ENCODE measurements at regions not wholly inside any gene's neighbourhood (a gene's known extent, or its start where the extent isn't known, plus 50 kb on each side); places are given as distances from the start of the nearest gene placed in this dataset.

DNA sequence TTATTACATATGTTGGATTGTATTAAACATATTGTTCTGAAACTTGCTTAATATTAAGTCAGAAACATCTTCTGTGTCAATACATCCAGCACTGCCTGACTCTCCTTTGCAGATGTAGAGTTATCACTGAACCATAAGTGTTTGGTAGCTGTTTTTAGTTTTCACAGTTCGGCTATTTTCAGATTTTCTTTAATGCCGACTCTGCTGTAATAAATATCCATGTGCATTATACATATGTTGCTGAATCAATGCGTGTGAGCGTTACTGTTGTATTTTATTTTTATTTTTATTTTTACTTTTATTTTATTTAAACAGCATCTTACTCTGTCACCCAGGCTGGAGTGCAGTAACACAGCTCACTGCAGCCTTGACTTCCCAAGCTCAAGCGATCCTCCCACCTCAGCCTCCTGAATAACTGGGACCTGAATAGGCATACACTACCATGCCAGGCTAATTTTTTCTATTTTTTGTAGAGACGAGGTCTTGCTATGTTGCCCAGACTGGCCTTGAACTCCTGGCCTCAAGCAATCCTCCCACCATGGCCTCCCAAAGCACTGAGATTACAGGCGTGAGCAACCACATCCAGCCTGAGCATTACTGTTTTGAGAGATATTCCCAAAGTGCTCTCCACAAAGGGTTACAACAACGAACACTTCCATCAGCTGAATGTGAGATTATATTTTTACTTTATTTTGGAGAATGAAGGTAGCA lies 50.7 kb upstream of the NOCT start:
- no peak overlapping the region for H3K4me3 ChIP-seq (ENCODE audit: low read length)
- no peaks in the 10 kb centered on the region for H3K9me3 Mint-ChIP-seq
- POLR2A ChIA-PET: no interaction called here
- H3K27ac Mint-ChIP-seq: no peak overlapping the region
- H3K4me1 Mint-ChIP-seq: no peaks in the 10 kb centered on the region
- H3K36me3 Mint-ChIP-seq: no peaks in the 10 kb centered on the region
- H3K4me3 Mint-ChIP-seq: no peak overlapping the region
- no peaks in the 10 kb centered on the region for H3K4me1 ChIP-seq (ENCODE audit: insufficient read depth, low read length)
- H3K27me3 ChIP-seq (ENCODE audit: insufficient read depth, low read length, poor library complexity, severe bottlenecking): no peaks in the 10 kb centered on the region
- H3K27me3 Mint-ChIP-seq: no peaks in the 10 kb centered on the region
- H3K27ac ChIP-seq (ENCODE audit: low read depth, low read length): no peak overlapping the region
- no peak for DNase-seq
- H3K9me3 ChIP-seq (ENCODE audit: low read length): no peaks in the 10 kb centered on the region
- H3K36me3 ChIP-seq (ENCODE audit: insufficient read depth, low read length): no peaks in the 10 kb centered on the region
- CTCF ChIA-PET: no interaction called here

DNA sequence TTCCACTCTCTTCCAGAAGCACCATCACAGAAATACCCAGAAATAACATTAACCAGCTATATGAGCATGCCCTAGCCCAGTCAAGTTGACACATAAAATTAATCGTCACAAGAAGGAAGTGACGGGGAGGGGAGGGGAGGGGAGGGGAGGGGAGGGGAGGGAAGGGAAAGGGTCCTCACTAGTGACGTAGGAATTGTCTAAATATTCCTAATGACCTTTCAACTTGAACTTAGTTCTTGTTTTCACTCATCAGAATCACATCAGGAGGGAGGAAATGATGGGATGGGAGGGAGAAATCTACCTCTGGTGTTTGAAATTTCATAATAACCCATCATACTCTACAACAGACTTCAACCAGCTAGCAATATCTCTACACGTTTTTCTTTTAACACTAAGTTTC lies 52.2 kb upstream of the NOCT start:
- peaks cover 1 to 4% (median 2%) of the 10 kb centered on the region in 3 donors for H3K4me1 Mint-ChIP-seq
- Histone ChIP-seq H3K4me1 (ENCODE audit: insufficient read depth, low read length) (no peaks in the 10 kb centered on the region), H3K27ac (ENCODE audit: low read depth, low read length) (no peak overlapping the region), H3K36me3 (ENCODE audit: insufficient read depth, low read length) (no peaks in the 10 kb centered on the region), H3K27me3 (ENCODE audit: insufficient read depth, low read length, poor library complexity, severe bottlenecking) (no peaks in the 10 kb centered on the region), H3K9me3 (ENCODE audit: low read length) (no peaks in the 10 kb centered on the region), H3K4me3 (ENCODE audit: low read length) (no peak overlapping the region)
- H3K4me3 Mint-ChIP-seq: no peak overlapping the region
- POLR2A ChIA-PET: no interaction called here
- no peak for DNase-seq
- H3K9me3 Mint-ChIP-seq: no peaks in the 10 kb centered on the region
- no peaks in the 10 kb centered on the region for H3K36me3 Mint-ChIP-seq
- no peak overlapping the region for H3K27ac Mint-ChIP-seq
- H3K27me3 Mint-ChIP-seq: no peaks in the 10 kb centered on the region
- CTCF ChIA-PET: no interaction called here

DNA sequence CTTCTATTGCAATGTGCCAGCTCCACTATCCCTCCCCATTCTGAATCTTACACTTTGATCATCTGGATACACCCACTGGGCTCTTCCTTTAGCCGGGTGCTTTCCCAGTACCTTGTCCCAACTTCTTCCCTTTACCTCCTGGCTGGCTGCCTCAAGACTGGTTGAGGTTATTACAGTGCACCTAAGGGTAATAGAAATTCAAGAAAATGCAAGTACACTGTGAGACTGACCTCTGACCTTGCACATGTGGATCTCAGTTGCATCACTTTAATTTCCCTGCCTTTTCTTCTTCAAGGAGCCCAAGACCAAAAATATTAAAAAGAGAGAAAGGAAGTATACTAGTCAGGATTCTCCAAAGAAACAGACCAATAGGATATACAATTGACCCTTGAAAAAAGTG lies 53.9 kb upstream of the NOCT start:
- CTCF ChIA-PET: no interaction called here
- H3K4me3 Mint-ChIP-seq: no peak overlapping the region

DNA sequence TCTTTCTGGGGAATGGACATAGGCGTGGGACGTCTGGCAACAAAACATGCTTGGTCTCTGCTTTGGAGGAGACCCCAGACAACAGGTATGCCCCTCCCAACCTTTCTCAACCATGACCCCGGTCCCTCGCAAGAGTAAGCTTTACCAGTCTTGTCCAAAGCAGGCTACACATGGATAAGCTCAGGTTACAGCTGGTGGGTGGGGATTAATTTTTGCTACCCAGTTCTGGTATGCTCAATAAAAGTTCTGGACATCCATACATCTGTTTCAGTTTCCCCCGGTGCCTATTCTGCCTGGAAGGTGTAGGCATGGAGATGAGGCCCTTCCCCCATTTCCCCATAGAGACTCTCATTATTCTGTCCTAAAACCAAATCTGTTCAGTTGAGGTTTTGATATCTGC lies 54.5 kb upstream of the NOCT start:
- Mint-ChIP-seq H3K27me3 (peaks cover 0 to 7% of the 10 kb centered on the region in 2 donors), H3K9me3 (no peaks in the 10 kb centered on the region), H3K36me3 (no peaks in the 10 kb centered on the region), H3K27ac (no peak overlapping the region), H3K4me1 (peaks cover 4 to 6% (median 5%) of the 10 kb centered on the region in 3 donors), H3K4me3 (no peak overlapping the region)
- ChIA-PET POLR2A (no interaction called here), CTCF (no interaction called here)
- DNase-seq: no peak
- no peak overlapping the region for H3K4me3 ChIP-seq (ENCODE audit: low read length)
- H3K9me3 ChIP-seq (ENCODE audit: low read length): no peaks in the 10 kb centered on the region
- no peak overlapping the region for H3K27ac ChIP-seq (ENCODE audit: low read depth, low read length)
- no peaks in the 10 kb centered on the region for H3K36me3 ChIP-seq (ENCODE audit: insufficient read depth, low read length)
- no peaks in the 10 kb centered on the region for H3K4me1 ChIP-seq (ENCODE audit: insufficient read depth, low read length)
- no peaks in the 10 kb centered on the region for H3K27me3 ChIP-seq (ENCODE audit: insufficient read depth, low read length, poor library complexity, severe bottlenecking)

More for the DNA sequence above, 53.9 kb upstream of the NOCT start:
- H3K27ac ChIP-seq (ENCODE audit: low read depth, low read length): no peak overlapping the region
- Mint-ChIP-seq H3K27ac (no peak overlapping the region), H3K9me3 (no peaks in the 10 kb centered on the region), H3K36me3 (no peaks in the 10 kb centered on the region), H3K27me3 (peaks cover 0 to 6% of the 10 kb centered on the region in 2 donors), H3K4me1 (peaks cover 4 to 6% (median 5%) of the 10 kb centered on the region in 3 donors)
- H3K4me1 ChIP-seq (ENCODE audit: insufficient read depth, low read length): no peaks in the 10 kb centered on the region
- POLR2A ChIA-PET: no interaction called here
- H3K27me3 ChIP-seq (ENCODE audit: insufficient read depth, low read length, poor library complexity, severe bottlenecking): no peaks in the 10 kb centered on the region
- no peak for DNase-seq
- H3K9me3 ChIP-seq (ENCODE audit: low read length): no peaks in the 10 kb centered on the region
- H3K36me3 ChIP-seq (ENCODE audit: insufficient read depth, low read length): no peaks in the 10 kb centered on the region
- H3K4me3 ChIP-seq (ENCODE audit: low read length): no peak overlapping the region

DNA sequence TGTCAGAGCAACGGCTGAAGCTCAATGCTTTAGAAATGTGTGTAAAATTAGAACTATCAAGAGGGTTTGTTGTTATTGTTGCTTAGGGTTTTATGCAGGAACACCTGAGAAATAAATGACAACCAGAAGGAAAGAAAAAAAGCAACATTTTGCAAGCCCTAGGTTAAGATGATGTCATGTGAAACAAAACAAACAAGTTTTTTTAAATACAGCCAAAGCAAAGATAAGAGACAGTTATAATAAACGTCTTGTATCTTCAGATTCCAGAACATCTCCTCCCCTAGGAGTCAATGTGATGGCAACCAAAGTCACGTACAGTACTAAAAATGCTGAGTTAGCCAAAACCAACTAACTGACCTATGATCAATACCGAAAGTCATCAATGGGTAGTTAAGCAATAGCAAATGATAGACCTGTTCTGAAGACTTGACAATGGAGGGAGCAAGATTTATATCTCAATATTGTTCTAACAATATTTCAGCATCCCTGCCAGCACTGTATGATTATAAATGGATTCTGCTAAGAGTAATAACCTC lies 55.3 kb upstream of the NOCT start:
- Mint-ChIP-seq H3K27ac (no peak overlapping the region), H3K4me3 (no peak overlapping the region), H3K4me1 (peaks cover 4 to 6% (median 5%) of the 10 kb centered on the region in 3 donors), H3K27me3 (peaks cover 0 to 7% of the 10 kb centered on the region in 2 donors), H3K36me3 (no peaks in the 10 kb centered on the region), H3K9me3 (no peaks in the 10 kb centered on the region)
- no peaks in the 10 kb centered on the region for H3K4me1 ChIP-seq (ENCODE audit: insufficient read depth, low read length)
- POLR2A ChIA-PET: interaction anchor here (0.7 kb wide), 1 partner anchor 8 kb away, joined by 4 read pairs; no protein-coding TSS in a partner anchor
- no peak for DNase-seq
- no peak overlapping the region for H3K27ac ChIP-seq (ENCODE audit: low read depth, low read length)
- no peaks in the 10 kb centered on the region for H3K9me3 ChIP-seq (ENCODE audit: low read length)
- CTCF ChIA-PET: no interaction called here
- no peaks in the 10 kb centered on the region for H3K27me3 ChIP-seq (ENCODE audit: insufficient read depth, low read length, poor library complexity, severe bottlenecking)
- H3K36me3 ChIP-seq (ENCODE audit: insufficient read depth, low read length): no peaks in the 10 kb centered on the region
- no peak overlapping the region for H3K4me3 ChIP-seq (ENCODE audit: low read length)

DNA sequence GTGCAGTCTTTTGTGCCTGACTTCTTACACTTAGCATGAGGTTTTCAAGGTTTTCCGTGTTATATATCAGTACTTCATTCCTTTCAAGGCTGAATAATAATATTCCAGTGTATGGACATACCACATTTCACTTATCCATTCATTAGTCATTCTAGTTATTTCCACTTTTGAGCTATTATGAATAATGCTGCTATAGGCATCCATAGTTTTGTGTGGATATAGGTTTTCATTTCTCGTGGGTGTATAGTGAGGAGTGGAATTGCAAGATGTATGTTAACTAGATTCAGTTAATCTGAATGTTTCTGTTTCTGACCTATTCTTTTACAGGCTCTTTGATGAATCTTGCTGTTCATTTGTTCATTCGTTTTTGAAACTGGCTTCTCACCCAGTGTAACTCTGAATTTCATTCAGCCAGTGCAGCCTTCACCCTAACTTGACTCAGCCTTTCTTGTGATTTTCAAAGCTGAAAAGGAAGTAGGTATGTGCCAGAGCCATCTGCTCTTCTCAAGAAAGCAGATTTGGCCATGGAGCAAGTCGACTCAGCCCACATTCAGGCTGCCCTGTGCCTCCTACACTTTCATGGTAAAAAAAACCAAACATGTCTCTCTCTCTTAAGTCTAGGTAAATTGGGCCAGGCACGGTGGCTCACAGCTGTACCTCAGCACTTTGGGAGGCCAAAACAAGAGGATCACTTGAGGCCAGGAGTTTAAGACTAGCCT lies 56.3 kb upstream of the NOCT start:
- Mint-ChIP-seq H3K27me3 (peaks cover 0 to 14% of the 10 kb centered on the region in 2 donors), H3K9me3 (no peaks in the 10 kb centered on the region)
- no peak for DNase-seq

DNA sequence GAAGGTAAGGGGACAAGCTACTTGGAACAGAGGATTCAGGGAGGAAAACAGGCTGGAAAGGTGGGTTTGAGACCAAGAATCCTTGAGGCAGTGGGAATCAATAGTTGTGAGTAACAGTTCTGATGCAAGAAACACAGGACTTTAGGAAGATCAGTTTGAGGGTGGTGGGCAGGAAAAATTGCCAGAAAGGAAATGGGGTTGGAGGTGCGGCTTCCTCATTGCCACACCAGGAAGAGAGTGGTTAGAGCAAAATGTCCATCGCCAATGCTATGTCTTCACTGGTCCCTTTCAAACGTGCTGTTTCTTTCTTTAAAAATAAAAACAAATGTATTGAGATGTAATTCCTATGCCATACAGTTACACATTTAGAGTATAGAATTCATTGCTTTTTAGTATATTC lies 57.1 kb upstream of the NOCT start:
- peaks cover 4 to 6% (median 5%) of the 10 kb centered on the region in 3 donors for H3K4me1 Mint-ChIP-seq
- no peaks in the 10 kb centered on the region for H3K36me3 ChIP-seq (ENCODE audit: insufficient read depth, low read length)
- H3K27ac ChIP-seq (ENCODE audit: low read depth, low read length): no peak overlapping the region
- H3K27me3 ChIP-seq (ENCODE audit: insufficient read depth, low read length, poor library complexity, severe bottlenecking): no peaks in the 10 kb centered on the region
- no peak overlapping the region for H3K27ac Mint-ChIP-seq
- no peaks in the 10 kb centered on the region for H3K9me3 ChIP-seq (ENCODE audit: low read length)
- H3K27me3 Mint-ChIP-seq: peaks cover 0 to 14% of the 10 kb centered on the region in 2 donors
- no peak overlapping the region for H3K4me3 ChIP-seq (ENCODE audit: low read length)
- no peak for DNase-seq
- CTCF ChIA-PET: no interaction called here
- no peaks in the 10 kb centered on the region for H3K36me3 Mint-ChIP-seq
- no peaks in the 10 kb centered on the region for H3K4me1 ChIP-seq (ENCODE audit: insufficient read depth, low read length)
- H3K9me3 Mint-ChIP-seq: no peaks in the 10 kb centered on the region
- H3K4me3 Mint-ChIP-seq: no peak overlapping the region
- POLR2A ChIA-PET: no interaction called here

More for the DNA sequence above, 56.3 kb upstream of the NOCT start:
- Mint-ChIP-seq H3K4me1 (peaks cover 4 to 6% (median 5%) of the 10 kb centered on the region in 3 donors), H3K4me3 (no peak overlapping the region), H3K27ac (no peak overlapping the region), H3K36me3 (no peaks in the 10 kb centered on the region)
- Histone ChIP-seq H3K27ac (ENCODE audit: low read depth, low read length) (no peak overlapping the region), H3K27me3 (ENCODE audit: insufficient read depth, low read length, poor library complexity, severe bottlenecking) (no peaks in the 10 kb centered on the region), H3K36me3 (ENCODE audit: insufficient read depth, low read length) (no peaks in the 10 kb centered on the region), H3K4me3 (ENCODE audit: low read length) (no peak overlapping the region), H3K4me1 (ENCODE audit: insufficient read depth, low read length) (no peaks in the 10 kb centered on the region), H3K9me3 (ENCODE audit: low read length) (no peaks in the 10 kb centered on the region)
- POLR2A ChIA-PET: interaction anchor here (0.7 kb wide), 1 partner anchor 9 kb away, joined by 4 read pairs; no protein-coding TSS in a partner anchor
- CTCF ChIA-PET: no interaction called here

DNA sequence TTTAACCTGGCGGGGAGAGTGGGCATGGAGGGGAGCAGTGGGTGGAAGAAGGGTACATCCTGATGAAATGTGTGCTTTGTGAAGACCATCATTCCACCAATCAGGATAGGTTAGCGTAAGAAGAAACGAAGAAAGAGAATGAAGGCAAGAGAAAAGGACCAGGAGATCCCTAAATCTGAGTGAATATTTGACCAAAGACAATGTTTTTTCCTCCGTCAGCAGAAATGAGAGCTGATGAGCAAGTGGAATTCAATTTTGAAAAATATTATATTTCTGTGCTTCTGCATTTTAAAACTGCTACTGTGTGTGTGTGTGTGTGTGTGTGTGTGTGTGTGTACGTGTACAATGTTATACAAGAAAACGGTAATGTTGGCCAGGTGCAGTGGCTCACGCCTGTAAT lies 58.3 kb upstream of the NOCT start:
- Histone ChIP-seq H3K4me1 (ENCODE audit: insufficient read depth, low read length) (no peaks in the 10 kb centered on the region), H3K27ac (ENCODE audit: low read depth, low read length) (no peak overlapping the region), H3K9me3 (ENCODE audit: low read length) (no peaks in the 10 kb centered on the region), H3K4me3 (ENCODE audit: low read length) (no peak overlapping the region), H3K27me3 (ENCODE audit: insufficient read depth, low read length, poor library complexity, severe bottlenecking) (no peaks in the 10 kb centered on the region), H3K36me3 (ENCODE audit: insufficient read depth, low read length) (no peaks in the 10 kb centered on the region)
- H3K4me3 Mint-ChIP-seq: no peak overlapping the region
- ChIA-PET POLR2A (no interaction called here), CTCF (no interaction called here)
- H3K36me3 Mint-ChIP-seq: no peaks in the 10 kb centered on the region
- H3K9me3 Mint-ChIP-seq: no peaks in the 10 kb centered on the region
- H3K27ac Mint-ChIP-seq: no peak overlapping the region
- H3K27me3 Mint-ChIP-seq: peaks cover 0 to 14% of the 10 kb centered on the region in 2 donors
- no peak for DNase-seq
- H3K4me1 Mint-ChIP-seq: peaks cover 4 to 6% (median 5%) of the 10 kb centered on the region in 3 donors

Data from CD8-positive, alpha-beta memory T cell (primary cell).